Left lobe of liver (tissue), 2 donors: ENCODE measurements at regions not wholly inside any gene's neighbourhood (a gene's known extent, or its start where the extent isn't known, plus 50 kb on each side); places are given as distances from the start of the nearest gene placed in this dataset.
A peak's percentile ranks its signal among the peaks of the same experiment; 100 is the strongest.

Experiments used
- ATAC-seq: fragments of 200-7000 bp; cut with Tn5 transposase; one replicate; pipeline ENCODE4 v1.9.1; 2020; ENCODE audit warnings: mild to moderate bottlenecking, moderate library complexity
- DNase-seq: peaks from one replicate; pipeline ENCODE4 v3.0.0-alpha.2; 2020; ENCODE audit warnings: low spot score
- donor health status: DM: no; HTN: no; CAD: no; lungs with moderate emphysema.
- donor health status: DM: no; HTN: yes; CAD: no.

DNA sequence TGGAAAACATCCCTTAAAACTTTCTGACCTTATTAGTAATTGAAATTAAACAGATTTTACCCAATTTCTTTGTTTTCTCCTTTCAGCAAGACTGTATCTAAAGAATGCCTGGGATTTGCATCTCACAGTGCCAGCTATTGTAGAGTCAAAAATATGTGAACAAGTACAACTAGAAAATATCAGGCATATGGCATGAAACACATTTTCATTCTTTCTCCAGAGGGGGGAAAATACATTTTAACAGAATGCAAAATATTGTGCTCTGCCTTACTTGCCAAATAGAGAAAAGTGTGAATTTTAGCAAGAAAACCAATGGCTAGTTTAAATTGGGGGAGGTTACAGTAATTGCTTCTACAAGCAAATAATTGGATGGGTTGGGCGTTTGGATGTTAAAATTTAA is 366.6 kb upstream of the FIGN start:
- no peak for ATAC-seq
- DNase-seq: no peak

DNA sequence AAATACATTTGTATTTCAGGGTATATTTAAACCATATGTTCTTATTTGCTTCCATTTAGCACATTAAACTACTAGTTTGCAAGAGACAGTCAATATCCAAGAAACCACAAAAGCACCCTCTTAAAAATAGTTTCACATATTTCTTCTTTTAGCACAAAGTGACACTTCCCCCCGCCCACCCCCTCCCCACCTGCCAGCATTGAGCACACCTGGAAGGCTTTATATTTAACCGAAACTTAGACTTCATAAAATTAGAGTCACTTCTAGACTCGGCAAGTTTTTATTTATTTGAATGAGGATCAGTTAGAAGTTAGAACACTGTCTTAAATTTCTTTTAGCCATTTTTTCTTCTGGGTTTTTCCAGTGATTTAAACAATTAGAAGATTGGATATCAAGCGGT is 355.9 kb upstream of the FIGN start:
- ATAC-seq: no peak
- DNase-seq: no peak

DNA sequence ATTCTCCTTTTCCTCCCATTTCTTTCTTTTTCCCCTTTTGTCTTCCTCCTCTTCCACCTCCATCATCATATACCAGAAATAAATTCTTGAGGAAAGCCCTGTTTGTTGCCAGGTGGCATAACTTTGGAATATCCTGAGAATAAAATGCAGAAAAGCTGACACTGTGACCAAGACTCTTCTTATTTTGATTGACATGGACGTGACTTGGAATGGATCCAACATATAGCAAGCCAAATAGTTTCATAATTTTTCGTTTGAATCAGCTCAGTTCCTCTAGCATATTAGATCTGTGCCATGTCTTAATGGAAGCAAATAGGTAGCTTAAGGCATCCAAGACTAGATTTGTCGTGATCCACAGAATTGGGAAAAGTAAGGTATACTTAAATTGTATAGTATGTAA is 354.7 kb upstream of the FIGN start:
- DNase-seq (no peak), ATAC-seq (no peak)

DNA sequence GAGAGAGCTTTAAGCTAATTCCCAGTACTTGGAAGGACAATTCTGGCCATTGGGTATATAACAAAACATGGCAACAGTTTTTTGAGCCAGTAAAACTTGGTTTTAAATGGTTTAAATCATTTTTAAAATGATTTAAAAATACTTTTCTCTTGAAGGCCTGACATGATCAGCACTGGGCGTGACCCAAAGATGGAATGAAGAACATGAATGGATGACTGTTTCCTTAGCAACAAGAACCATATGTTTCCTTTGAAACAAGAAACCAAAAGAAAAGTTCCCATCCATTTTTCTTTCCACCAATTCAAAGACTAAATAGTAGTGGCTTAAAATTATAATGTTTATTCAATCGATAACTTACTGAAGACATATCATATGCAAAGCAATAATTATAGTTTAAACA is 348.3 kb upstream of the FIGN start:
- ATAC-seq (no peak), DNase-seq (no peak)

DNA sequence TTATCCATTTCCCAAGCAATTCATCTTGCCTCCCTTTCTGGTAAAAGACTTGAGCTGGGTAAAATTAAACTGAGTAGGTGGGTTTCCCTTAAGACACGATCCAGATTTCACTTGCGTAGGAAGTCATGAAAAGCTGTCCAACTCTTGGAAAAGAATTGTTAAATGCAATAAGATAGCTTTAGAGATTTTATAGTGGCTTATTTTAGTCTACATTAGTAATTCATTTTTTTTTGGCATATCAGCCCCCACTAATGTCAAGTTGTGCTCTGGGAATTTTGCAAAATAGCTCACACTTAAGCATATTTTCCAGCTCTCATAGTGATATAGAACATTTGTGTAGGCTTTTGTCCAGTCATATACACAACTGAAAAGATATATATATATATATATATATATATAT is 344.7 kb upstream of the FIGN start:
- DNase-seq (no peak), ATAC-seq (no peak)

DNA sequence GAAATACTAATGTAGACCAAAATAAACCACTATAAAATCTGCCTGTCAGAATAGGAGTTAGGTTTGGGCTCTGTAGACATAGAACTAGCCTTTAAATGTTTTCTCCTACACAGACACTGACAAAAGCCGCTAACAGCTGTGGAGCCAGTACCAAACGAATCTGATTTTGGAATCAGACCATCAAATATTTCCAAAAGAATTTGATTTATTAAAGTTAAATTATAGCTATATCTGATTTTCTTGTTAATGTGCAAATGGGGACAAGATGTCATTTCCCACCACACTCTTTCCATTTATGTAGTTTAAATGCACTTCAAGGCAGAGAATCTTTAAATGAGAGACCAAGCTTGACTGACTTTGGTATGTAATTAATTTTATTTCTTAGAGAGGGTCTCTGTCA is 343.4 kb upstream of the FIGN start:
- DNase-seq: no peak
- ATAC-seq: no peak

DNA sequence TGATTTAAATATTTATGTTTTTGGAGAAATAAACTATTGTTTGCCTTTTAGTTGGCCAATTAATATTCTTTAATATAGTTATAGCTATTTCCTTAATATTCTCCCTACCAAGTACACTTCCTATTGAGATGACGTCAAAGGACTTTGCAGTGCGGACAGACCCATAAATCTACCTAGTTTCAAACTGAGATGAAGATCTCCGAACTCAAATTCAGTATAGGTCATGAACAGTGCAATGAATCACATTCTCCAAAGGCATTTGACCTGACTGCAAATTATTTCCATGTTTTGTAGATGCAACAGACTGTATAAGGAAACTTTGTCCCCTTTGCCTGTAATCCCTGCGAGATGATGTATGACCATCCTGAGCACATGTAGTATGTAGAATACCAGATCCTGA is 342.6 kb upstream of the FIGN start:
- DNase-seq (no peak), ATAC-seq (no peak)

DNA sequence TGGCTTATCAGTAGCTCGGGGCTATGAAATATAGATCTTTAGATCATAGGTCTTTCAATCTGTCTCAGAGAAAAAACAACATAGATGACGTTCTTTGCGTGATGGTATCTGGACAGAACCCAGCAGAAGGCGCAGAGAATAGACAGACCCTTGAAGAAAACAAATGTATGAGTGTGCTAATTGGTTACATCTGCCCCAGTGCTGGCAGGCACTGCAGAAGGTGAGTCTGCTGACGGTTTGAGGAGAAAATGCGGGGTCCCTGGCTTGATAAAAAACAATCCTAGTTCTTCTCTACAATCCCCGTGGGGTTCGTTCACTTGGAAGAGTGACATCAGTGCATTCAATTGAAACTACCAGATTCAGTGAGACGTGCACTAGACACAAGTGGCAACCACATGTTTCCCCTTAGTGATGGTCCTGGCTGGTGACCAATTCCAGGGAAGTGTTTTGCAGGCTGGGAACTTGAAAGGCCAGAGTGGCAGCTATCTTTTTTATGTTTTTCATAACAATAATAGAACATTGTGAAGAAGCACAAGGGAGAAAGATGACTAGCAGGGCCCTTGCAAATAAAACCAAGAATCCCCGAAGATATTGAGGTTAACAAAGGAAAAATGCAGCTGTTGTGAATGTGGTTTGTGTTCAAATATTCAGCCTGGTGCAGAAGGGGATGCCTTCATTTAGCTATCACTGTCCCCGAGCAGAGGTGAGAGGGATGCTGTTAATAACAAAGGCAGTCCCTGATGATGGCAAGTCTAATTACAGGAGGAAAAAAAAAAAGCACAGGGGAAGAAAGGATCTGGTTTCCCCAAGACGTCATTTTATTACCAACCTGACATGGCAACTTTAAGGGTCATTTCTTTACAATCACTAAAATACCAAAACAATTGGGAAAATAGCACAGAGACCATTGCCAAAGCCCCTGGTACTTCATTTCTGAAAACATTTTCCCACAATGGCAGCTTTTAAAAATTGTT is 337.6 kb upstream of the FIGN start:
- DNase-seq (no peak), ATAC-seq (no peak)

DNA sequence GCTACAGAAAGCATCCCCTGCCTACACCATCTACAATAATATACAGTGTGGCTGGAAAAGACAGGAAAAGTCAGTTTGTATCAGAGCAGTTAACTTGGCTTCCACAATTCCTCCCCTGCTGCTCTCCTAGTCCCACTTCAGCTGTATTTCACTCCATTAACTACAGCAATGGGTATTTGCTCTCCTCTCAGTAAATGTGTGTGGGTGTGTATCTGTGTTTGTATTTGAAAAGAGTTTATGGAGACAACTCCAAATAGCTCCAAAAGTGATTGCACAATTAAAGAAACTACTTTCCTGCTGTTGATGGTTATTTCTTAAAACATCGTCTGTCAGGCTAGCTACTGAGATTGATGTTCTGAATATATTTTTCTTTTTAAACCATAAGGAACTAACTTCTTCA is 333.7 kb upstream of the FIGN start:
- DNase-seq: no peak
- ATAC-seq: no peak

DNA sequence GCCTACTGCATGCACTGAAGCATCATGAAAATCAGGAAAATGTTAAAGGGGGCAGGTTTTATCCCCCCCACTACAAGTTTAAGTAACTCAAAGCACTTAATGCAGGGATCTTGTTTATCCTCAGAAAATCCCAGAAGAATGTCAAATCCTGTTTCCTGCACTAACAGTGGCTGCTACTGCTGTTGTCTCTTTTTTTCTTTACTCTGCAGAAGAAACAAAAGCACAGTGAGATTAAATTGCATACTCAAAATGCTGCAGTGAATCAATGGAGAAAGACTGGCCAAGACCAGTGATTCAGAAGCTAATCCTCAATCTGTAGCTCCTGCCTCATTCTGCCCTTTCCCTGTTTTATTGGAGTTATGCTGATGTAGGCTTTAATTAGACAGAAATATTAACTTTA is 332.3 kb upstream of the FIGN start:
- ATAC-seq: no peak
- no peak for DNase-seq

DNA sequence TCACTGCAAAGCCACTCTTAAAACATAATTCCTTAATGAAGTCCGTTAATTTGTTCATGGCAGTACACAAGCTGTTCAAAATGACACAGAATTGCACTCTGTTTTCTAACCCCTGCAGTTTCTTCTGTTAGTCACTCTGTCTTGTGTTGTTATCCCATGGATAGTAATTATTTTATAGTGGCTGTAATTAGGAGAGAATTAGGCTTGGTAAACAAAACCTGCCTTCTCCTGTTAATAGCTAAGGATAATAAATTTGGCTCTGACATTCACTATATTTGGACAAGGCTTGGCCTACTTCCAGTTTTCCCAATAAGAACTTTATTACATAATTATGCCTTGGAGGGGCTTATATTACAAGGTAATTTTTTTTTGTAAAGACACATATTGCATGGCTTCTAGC is 330.3 kb upstream of the FIGN start:
- no peak for DNase-seq
- no peak for ATAC-seq

DNA sequence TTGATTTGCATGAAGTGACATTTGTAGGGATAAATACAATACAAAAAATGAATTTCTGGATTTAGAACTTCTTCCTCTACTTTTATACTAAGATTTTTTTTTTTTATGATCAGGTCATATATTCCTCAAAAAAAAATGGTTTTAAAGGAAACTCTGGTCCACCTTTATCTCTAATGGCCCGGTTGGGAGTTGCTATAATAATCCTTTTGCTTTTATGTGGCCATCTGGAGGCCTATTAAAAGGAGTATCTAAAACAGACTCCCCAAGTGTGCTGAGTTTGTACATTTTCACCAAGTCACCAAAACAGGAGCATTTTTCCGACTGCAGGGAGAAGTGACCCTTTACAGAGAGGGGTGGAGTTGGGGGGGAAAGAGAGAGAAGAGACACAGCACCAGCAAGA is 329.2 kb upstream of the FIGN start:
- ATAC-seq: no peak
- no peak for DNase-seq

DNA sequence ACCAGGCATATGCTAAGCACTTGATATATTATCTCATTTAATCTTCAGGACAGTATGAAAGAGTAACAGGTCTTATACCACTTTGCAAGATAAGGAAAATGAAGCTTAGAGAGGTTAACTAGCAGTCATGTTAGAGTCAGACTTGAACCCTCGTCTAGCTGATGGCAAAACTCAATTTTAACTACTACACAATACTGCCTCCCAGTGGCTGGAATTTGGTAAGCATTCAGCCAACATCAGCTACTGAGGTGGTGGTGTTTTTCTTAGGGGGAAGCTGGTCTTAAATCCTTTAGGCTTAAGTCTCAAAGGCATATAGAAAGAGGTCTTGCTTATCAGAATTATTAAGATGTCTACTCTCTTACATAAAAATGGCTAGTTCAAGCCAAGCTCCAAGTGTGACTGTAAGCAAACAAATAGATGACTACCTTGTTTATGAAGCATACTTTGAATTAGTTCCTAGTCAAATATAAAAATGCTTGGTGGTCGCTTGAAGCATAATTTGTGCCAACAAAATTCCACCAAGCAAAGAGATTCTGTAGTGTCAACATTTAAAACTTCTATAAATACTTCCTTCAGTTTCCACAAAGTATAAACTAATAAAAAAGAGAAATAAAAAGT is 325.4 kb upstream of the FIGN start:
- peak; percentile 78 for ATAC-seq
- no peak for DNase-seq

DNA sequence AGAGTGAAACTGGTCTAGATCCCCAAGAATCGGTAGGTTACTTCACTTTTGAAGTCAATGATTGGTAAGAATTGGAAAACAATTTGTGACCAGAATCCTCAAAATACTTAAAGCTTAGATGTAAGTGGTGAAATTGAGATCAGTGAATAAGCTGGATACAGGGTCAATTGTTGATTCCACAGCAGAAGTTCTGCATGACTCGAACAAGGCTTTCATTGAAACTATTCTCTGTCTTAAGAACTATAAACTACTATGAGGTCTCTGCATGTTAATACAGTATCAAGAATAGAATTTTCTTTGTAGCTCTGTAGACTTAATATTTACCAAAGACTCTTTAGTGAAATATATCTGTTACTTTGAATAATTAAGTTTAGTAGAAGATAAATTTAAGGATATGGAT is 324.2 kb upstream of the FIGN start:
- ATAC-seq: no peak
- DNase-seq: no peak

DNA sequence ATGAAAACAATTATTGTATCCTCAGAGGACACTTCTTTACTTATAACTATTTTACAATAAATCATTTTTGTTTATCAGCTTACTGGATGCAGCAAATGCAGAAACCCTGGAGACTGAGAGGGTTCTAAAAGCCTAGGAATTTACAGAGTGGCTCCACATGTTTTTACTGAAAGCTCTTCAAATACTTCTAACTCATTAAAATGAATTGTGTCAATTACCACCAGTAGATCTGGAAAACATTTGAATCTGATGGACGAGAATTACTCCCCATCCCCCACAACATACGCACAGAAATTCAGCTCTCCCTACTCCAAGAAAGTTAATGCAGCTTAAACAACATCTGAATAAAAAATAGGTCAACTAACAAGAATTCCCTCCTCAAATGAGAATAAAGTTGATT is 319.8 kb upstream of the FIGN start:
- DNase-seq: no peak
- no peak for ATAC-seq

DNA sequence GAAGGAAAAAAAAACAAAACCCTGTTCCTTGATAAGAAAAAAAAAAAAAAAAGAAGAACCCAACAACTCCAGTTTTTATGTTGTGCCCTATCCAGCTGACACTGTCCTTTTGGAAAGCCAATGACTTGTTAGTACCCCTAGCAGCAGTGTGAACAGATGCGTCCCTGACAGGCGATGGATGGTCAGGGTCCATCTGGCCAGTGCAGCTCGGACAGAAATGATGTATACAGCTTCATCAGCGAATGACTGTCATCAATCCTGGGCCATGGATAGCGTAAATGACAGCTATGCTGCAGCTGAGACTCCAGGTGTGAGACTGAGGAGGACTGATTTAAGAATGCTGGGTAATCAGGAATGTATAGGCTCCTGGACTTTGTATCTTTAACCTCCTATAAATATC is 318.8 kb upstream of the FIGN start:
- no peak for DNase-seq
- no peak for ATAC-seq

DNA sequence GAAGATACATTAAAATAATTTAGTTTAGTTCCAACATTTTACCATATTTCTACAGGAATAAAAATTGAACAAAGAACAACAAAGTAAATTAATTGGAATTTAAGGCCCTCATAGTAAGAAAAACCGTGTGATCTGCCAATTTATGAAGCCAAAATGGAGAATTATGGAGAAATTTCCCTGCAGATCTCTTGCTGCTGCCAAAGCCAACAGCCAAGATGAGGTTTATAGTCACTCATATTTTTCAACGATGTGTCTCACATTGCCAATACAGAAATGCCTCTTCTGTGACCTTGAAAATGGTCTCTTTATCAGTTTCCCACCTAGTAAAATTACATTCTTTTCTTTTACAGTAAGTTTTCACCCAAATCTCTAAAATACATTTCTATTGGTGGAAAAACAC is 317.2 kb upstream of the FIGN start:
- DNase-seq: no peak
- no peak for ATAC-seq

DNA sequence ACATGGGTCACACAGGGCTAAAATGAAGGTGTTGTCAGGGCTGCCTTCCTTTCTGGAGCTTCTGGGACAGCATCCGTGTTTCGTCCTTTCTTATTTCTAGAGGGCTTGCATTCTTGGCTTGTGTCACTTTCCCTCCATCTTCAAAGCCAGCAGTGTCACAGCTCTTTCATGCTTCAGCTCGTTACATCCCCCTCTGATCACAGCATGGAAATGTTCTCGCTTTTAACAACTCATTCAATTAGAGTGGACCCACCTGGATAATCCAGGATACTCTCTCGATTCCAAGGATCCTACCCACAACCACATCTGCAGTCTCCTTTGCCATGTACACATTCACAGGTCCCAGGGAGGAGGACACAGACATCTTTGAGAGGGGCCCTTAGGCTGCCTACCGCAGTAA is 316.2 kb upstream of the FIGN start:
- no peak for ATAC-seq
- no peak for DNase-seq

DNA sequence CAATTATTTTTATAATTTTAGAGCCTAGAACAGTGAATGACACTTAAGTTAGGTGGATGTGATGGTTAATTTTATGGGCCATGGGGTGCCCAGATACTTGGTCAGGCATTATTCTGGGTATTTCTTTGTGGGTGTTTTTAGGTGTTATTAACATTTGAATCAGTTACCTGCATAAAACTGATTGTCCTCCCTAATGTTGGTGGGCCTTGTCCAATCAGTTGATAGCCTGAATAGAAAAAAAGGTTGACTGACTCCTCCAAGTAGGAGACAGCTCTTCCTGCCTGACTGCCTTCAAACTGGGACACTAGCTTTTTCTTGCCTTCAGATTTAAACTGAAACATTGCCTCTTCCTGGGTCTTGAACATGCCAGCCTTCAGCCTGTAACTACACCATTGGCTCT is 312.9 kb upstream of the FIGN start:
- DNase-seq (no peak), ATAC-seq (no peak)

DNA sequence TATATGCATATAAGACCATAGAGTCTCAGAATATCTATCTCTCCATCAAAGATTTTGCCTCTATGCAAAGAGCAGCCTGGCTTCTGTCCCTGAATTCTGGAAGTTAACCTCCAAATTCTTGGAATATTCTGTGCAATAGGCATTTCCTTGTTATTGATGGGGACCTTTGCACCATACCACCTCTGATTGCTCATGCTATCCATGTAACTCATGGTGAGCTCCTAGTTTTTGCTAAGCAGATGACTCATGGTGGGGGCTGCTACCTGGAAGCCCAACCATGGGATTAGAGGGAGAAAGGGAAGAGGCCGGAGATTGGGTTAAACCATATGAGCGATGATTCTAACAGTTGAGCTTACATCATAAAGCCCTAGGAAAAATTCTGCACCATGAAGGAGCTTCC is 310.2 kb upstream of the FIGN start:
- ATAC-seq (no peak), DNase-seq (no peak)

DNA sequence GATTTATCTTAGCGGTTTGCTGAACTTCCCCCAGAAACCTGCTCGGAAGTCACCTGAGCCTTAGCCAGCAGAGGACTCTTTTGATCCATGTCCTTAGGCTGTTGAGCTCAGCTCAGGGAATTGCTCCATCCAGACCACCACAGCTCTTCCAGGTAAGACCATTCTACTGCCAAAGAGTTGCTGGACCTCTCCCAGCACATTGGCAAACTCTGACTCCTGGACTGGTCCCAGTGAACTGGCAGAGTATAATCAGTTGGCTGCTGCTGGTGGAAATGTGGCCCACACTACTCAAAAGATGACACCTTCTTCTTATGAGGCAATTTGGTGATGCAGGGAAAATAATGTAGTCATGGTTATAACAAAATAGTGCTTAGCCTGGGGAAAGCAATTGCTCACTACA is 308.8 kb upstream of the FIGN start:
- ATAC-seq (no peak), DNase-seq (no peak)

DNA sequence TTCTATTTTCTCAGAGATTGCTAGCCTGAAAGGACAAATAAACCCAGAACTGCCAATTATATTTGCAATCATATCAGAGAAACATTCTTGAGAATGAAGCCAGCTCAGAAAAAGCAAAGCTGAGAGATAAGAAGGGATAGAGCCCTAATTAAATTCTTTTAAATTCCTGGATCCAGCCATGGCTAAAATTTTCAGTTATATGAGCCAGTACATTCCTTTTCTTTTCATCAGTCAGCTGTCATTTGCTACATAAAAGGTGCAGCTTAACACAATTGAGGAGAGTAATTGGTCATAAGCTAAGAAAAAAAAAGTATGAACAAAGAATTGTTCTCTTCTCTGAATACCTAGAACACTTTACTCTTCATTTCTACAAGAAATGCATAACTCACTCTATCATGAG is 303.5 kb upstream of the FIGN start:
- DNase-seq (no peak), ATAC-seq (no peak)

DNA sequence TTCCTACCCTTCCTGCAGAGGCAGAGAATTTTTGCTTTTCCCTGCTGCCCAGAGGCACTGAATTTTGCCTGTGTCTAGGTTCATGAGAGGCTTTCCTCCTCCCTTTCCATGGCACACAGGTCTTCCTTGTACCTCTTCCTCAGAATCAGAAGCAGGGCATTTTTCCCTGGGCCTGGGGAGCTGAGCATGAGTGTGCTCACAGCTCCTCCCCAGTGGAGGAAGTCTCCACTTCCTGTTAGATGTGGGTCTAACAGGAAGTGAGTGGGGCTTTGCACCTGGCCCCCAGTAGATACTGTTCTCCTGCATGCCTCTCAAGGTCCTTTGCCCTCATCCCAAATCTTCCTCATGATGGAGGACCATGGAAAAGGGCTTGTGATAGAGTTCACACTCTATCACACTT is 297.2 kb upstream of the FIGN start:
- ATAC-seq: no peak
- DNase-seq: no peak
